Dedifferentiated amniotic fluid mesenchymal stem cell (primary cell): ENCODE measurements at regions not wholly inside any gene's neighbourhood (a gene's known extent, or its start where the extent isn't known, plus 50 kb on each side); places are given as distances from the start of the nearest gene placed in this dataset.
A peak's percentile ranks its signal among the peaks of the same experiment; 100 is the strongest.

ENCODE experiments used
- DNase-seq: peaks from one replicate; pipeline ENCODE4 v3.0.0-alpha.2; 2016; ENCODE audit errors: extremely low spot score

DNA sequence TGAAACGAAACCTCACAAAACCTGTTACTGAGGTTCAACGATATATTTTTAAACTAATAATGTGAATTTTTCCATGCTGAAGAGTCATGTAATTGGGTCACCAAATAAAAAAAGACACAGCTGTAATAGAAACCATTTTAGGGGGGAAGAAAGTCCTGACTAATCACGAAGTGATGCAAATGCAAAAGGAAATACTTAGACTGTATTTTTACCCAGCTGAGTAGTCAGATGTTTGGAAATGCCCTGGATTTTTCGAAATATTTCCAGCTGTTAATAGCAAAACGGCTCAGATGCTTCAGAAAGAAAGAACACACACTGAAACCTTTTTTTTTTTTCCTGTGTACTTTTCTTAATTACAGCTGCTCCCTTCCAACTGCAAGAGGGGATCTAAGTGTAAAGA is 210.3 kb downstream of the SETD4 start:
- peak; percentile 58 for DNase-seq

DNA sequence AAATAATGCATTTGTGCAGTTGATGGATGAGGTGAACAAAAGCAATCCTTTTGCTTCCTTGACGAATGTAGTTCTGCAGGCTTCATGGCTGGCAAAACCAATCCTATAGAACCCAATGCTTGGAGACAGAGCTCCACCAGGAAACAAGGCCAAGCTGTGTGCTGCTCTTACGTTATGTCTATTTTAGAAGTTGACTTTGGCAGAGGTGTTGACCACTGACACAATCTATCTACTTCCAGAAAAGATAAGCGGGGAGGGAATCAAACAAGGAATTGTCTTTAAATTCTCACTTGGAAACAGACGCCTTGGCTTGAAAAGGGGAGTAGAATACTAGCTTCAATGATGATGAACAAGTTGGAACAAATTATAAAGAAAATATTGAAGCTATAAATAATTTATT is 211.2 kb downstream of the SETD4 start:
- no peak for DNase-seq

DNA sequence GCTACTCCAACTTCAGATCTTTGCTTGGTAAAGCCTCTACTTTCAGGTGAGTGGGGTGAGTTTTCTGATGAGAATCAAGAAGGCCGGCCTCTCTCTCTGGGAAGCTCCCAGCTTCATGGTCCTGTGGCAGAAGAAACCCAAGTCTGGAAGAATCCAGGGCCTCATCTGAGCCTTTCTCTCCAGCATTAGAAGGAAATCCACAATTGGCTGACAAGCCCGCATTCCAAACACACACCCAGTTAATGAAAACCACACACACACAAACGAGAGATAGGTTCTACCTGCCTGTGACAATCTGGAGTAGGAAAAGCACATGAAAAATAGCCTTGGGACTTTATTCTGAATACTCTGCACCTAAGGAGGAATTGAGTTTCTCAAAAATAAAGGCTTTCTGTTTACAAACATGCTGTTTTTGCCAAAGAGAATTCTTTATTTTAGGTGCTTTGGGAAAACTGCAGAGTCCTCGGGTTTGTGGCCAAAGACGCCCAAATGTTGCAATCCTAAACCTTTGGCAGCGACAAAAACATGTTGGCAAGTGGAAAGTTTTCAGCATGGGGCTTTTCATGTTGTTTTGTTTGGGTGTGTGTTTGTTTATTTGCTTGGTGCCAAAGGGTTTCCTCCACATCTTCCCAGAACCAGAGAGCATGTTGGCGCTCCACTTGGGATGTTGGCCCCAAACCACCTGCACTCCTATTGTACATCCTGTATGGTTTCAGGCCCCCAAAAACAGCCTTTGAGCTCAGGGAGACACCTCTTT is 216.2 kb downstream of the SETD4 start:
- no peak for DNase-seq

DNA sequence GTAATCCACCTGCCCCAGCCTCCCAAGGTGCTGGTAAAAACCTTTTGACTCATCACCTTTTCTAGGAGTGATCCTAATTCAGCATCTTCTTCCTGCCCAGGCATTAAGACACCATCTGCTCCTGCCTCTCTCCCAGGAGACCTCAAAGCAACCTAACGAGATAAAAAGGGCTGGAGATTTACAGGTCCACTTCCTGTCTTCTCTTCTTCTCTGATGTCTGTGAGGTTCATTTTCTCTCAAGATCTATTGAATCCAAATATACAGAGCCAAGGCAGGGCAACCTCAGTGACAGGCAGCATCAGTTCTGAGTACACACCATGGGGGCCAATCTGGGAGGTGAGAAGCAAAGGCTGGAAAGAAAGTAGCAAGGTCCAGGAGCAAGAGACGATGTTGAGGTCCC is 219.4 kb downstream of the SETD4 start:
- no peak for DNase-seq

DNA sequence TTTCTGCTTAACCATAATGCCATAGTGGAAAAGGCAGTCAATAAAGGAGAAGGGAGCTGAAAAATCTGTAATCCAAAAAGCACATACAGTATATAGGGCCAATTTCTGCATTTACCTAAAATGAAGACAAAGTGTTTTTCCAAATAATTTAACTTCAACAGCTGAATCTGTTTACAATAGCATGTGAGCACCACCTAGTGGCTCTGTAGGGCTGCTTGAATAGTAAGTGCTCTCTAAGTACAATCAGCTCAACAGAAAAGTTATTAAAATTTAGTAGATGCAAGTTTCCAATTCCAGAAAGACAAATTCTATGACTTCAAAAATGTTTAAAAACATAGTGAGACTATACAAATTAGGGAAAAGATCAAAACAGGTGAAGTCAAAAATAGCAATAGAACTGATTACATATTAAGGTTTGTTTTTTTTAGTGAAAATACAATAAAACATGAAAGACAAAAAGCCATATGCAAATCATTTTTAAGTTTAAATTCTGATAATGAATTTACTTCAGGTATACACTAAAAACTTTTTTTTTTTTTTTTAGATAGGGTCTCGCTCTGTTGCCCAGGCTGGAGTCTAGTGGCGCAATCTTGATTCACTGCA is 220.0 kb downstream of the SETD4 start:
- DNase-seq = peak; percentile 88

DNA sequence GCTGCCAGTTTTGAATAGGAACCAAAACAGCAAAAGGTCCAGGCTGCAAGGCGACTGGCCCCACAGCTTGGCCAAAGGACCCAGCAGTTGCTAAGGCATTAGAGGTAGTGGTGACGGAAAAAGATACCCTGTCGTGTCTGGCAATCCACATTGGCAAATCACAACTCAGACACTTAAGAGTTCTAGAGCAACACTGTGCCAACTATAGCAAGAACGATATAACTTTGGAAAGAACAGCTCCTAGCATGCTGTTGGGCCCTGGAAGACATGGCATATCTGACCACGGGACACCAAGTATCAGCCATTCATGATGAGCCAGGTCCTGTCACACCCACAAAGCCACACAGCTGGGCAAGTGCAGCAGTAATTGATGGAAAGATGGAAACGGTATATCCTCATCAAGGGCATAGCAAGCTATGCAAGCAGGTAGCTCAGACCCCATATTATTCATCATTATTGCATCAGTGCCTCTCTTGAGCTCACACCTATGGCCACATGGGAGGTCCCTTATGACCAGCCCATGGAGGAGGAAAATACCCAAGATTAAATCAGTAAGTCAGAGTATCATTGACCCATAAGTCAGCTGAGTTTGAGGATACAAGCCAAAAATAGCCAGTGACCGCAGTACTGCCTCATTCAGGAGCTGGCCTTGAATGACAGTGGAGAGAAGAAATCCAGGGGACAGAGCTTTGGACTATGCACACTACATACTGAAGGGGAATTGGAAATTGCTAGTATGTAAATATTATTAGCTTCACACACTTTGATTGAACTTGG is 221.2 kb downstream of the SETD4 start:
- no peak for DNase-seq

DNA sequence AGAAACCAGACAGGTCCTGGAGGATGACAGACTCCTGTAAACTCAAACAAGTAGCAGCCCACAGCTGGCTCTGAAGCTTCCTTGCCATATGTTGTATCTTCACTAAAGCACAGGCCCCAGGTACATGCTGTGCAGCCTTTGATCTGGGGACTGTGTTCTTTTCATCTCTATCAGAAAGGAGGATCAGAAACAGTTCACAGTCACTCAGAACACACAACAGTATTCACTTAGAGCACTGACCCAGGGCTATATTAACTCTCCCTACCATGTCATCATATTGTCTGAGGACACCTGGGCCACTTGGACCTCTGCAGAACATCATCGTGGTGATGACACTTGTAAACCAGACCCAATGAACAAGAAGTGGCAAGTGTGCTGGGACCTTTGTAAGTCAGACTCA is 222.0 kb downstream of the SETD4 start:
- DNase-seq = no peak

DNA sequence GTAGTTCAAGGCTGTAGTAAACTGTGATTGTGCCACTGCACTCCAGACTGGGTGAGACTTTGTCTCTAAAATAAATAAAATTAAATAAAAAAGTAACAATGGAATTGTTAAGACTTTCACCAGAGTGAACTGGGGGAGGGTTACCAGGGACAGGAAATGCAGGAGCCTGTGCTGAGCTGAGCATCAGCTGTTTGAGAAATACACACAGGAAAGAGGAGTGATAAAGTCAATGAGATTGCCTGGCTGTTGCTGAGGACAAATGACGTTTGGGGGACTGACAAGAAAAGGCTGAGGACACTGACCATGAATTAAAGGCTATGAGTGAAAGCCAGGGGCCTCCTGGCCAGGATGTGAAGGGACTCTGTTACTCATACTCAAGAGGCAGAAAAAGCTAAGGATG is 226.3 kb downstream of the SETD4 start:
- no peak for DNase-seq

DNA sequence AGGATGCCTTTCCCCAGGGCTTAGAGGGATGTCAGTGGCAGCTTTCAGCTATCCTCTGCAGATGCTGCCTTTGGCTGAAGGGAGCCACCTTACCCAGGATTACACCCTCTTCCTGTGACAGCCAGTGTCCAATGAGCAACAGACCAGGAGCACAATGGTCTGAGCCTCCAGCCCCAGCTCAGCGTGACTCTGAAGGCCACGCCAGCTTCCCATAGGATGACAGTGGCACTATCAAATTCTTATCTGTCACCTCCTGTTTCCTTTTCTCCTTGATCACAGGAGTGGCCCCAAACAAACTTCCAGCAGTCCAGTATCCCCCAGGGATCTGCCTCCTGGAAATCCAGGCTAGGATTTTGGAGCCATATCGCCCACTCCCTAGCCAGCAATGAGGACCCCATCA is 226.9 kb downstream of the SETD4 start:
- DNase-seq = no peak

DNA sequence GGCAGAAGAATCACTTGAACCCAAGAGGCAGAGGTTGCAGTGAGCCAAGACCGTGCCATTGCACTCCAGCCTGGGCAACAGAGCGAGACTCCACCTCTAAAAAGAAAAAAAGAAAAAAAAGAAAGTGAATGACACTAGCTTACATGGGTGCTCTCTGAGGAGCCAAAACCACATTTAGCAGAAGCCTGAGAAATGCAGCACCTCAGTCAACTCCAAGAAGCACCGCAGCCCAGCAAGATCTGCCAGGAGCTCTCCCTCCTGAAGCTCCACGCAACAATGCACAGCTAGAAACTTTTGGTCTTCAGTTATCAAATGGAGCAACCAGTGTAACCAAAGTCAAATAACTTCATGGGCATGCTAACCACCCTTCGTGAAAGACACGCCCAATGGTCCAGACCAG is 229.1 kb downstream of the SETD4 start:
- no peak for DNase-seq

DNA sequence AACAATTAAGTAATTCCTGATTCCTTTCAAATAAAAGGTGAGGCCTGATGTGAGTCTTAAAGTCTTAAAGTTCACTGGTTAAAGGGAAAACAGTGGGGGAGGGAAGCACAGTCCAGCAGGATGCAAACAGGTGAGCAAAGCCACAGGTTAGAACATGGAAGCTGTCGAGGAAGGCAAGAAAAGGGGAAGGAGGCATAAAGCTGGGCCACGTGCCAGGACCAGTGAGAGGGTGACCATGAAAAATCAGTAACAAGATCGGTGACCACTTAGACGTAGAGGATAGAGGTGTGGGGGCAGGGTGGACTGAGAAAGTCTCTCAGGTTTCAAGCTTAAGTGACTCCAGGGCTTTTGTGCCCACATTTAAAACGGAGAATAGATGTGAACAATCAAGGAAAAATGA is 231.3 kb downstream of the SETD4 start:
- DNase-seq = no peak

DNA sequence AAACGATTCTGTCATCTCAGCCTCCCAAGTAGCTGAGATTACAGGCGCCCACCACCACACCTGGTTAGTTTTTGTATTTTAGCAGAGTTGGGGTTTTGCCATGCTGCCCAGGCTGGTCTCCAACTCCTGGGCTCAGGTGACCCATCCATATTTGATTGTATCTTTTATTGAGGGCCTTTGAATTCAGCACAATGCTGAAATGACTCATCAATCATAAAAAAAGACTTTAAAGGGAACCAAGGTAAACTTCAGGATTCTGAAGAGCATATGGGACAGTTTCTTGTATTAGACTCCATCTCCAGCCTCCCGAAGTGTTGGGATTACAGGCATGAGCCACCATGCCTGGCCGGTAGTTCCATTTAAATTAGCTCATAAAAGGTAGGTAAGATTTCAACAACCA is 232.2 kb downstream of the SETD4 start:
- DNase-seq = no peak

DNA sequence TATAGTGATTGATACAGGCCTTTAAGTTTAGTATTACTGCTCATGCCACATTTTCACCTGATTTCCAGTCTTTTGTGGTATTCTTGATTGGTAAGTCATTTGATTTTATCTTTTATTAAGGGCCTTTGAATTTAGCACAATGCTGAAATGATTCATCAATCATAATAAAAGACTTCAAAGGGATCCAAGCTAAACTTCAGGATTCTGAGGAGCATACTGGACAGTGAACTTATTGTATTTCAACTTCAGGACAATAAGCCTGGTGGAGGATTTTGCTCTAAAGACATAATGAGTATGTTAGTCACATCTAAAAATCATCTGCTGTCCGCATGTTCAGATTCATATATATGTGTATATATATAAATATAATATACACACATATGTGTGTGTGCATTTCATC is 233.3 kb downstream of the SETD4 start:
- DNase-seq = no peak

DNA sequence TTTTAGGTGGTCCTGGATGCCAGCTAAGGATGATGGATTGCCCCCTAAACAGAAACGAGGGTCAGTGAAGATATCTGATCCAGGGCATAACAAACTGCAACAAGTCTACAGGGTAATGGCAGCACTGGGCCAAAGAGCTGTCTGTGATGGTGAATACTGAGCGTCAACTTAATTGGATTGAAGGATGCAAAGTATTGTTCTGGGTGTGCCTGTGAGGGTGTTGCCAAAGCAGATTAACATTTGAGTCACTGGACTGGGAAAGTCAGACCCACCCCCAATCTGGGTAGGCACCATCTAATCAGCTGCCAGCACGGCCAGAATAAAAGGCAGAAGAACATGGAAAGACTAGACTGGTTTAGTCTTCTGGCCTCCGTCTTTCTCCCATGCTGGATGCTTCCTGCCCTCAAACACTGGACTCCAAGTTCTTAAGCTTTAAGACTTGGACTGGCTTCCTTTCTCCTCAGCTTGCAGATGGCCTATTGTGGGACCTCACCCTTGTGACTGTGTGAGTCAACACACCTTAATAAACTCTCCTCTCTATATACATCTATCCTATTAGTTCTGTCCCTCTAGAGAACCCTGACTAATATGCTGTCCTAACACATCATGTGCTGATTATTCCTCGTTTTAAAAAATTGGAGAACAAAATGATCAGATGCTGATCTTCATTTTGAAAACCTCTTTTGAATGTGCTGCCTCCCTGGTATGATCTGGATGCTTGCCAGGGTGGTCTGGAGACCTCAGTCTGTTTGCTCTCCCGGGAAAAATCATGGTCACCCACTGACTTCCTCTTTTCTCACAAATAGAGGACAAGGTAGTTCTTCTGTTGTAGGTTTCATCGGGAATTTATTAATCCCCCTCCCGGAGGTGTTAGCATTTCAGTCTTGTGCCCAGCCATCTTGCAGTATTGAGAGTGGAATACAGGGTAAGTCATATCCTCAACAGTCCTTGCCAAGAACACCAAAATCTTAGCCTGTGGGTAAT is 234.7 kb downstream of the SETD4 start:
- no peak for DNase-seq

DNA sequence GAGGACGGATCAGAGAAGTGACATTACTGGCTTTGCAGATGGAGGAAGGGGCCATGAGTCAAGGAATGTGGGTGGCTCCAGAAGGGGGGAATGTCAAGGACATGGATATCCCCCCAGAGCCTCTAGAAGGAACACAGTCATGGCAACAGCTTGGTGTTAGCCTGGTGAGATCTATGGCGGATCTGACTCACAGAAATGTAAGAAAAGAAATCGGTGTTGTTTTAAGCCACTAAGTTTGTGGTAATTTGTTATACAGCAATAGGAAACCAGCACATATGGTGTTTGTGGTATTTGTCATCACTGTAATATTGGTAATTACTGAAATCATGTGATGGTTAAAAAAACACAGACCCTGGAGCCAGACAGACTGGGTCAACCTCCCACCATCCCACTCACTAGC is 236.2 kb downstream of the SETD4 start:
- no peak for DNase-seq

DNA sequence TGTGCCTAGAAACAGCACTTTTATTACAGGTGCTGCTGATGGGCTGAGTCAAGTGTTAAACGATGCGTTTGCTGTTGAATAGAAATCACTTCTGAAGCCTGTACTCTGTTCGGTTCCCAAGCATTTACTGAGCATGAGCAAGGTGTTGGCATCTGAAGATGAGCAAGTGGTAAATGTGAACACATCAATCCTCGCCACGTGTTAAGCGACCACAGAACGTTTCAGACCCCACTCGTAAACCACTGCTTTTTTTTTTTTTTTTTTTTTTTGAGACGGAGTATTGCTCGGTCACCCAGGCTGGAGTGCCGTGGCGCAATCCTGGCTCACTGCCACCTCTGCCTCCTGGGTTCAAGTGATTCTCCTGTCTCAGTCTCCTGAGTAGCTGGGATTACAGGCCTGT is 241.2 kb downstream of the SETD4 start:
- DNase-seq = no peak

DNA sequence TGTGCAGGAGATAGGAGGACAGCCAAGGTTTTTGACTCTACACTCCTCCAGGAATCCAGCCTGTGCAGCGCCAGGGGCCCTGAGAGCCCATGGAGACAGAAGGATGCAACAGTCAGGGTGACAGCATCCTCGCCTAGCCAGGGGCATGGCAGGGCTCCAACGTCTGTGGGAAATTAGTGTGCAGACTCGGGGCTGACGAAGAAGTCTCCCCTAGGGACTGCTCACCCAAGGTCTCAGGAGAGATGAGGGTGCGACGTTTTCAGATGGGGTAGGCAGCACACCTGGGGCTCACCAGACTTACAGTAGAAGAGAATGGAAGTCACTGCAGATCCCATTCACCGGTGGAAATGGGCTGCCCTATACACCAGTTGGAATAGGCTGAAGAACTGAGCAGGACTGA is 241.7 kb downstream of the SETD4 start:
- DNase-seq = no peak

DNA sequence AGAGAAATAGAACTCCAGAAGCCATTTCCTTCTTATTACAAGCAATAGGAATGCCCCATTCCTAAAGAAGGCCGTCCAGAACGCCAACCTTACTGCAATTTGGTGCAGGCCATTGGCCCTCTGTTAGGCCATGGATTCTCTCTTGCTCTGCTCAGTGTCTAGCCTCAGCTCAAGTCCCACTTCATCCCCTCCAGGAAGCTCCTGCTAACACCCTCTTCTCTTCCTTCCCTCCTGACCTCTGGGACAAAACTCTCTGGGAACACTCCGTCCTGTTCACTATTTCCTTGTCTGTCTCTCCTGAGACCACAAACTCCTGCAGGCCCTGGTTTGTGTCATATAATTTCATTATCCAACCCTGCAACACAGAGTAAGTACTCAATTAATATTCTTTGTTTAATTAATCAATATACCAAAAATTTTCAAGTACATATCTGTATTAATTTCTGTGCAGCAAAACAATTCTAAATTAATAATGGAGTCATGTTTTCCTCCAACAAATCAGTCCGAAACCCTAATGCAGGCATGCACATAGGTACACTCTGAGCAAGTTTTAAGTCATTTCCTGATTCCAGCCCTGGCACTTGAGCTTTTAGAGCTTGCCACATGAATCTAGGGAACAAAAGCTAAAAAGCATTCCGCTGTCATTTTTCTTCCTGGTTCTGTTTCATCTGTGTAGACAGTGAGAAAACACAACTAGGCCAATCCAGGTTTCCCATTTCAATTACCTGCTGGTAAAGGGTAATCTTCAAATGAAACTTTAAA is 245.3 kb downstream of the SETD4 start:
- DNase-seq = no peak

DNA sequence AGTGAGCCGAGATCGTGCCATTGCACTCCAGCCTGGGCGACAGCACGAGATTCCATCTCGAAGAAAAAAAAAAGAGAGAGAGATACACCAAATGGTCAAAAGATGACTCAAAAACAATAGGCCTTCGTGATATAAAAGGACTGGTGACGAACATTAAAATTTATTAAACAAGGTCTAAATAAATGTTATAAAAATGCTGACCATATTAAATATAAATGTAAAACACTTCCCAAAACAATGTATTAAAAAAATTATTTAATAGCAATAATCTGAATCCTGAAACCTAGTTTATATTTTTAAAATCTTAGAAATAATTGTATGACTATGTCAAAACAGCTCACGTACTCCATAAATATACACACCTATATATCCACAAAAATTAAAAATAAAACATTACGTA is 247.6 kb downstream of the SETD4 start:
- DNase-seq = no peak

DNA sequence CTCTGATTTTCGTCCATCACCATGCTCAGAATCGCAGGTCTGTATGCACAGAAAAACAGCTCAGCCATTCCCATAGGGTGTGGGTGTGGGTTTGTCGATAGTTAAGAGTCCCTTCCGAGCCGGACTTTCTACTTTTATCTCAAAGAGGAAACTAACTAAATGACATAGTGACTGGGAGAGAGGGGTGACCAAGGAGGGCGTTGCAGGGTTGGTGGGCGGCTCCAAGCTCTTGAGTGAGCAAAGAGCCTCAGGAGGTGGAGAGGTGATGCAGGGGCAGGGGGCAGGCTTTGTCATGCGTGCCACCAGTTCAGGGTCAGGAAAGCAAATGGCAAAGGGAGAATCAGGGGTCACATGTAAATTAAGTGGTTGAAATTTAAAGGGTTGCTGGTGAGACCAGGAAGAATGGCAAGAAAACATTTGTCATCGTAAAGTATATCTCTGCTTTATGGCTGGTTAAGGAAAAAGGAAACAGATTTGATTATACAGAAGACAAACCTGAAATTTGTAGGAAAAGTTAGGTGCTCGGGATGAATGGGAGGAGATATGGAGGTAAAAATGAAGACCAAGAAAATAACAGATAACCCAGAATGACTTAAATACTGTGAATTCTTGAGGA is 249.0 kb downstream of the SETD4 start:
- DNase-seq = no peak
